Peyer's patch (tissue), 4 donors: ENCODE measurements at regions not wholly inside any gene's neighbourhood (a gene's known extent, or its start where the extent isn't known, plus 50 kb on each side); places are given as distances from the start of the nearest gene placed in this dataset.

Experiments
- POLR2A ChIP-seq, 2 donors: fragments of 450-650 bp; IDR thresholded peaks; one replicate each; pipeline ENCODE4 v1.5.1; 2017; ENCODE audit warnings: antibody characterized with exemption in 2 of 2, mild to moderate bottlenecking in 2 of 2, moderate library complexity in 2 of 2
- TF ChIP-seq, protein P1 (sequence below), 6 experiments: fragments of 450-650 bp in 4 of 6; fragments of 200-600 bp in 2 of 6; sonication (generic) in 1 of 6; IDR thresholded peaks; one replicate each; pipeline ENCODE4 v1.5.1; 2017 to 2019; ENCODE audit warnings: antibody characterized with exemption in 6 of 6, mild to moderate bottlenecking in 3 of 6, moderate library complexity in 1 of 6

DNA sequence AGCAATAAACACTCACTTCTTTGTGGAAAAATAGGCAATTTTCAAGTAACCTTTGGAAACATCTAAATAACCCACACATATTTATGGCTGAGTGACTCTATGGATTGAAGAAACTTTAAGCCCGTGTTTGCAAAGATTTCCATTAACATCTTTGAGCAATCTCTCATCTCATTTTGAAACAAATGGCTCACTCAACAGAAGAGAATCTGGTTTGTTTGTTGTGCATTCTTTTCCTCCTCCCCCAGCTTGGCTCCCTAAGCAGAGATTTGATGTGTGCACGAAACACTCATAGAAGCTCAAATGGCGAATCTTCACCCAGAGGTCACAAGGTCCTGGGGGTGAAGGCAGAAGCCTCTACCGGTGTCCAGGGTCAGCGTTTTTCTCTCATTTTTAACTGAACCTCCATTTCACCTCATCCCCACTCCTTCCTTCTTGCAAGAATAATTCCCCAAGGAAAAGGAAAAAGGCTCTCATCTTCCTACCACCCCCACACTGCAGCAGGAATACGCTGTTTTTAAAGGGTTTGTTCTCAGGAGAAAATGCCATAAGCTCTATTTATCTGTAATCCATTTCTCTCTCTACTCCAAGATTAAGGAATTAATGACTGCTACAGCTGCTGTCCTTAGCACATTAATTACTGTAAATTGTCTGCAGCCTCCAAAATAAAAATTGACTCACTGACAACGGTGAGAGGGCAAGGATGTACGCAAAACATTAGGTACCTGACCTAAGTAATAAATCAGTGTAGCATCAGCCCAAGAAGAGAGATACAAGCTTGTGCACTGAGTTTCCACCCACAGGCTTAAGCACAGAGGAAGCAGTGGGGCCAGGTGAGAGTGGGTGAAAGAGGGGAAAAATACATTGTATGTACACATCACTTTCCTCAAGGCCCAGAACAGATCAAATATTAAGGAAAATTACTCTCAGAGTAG is 307.6 kb upstream of the NOCT start:
- TF ChIP-seq, protein P1, sequence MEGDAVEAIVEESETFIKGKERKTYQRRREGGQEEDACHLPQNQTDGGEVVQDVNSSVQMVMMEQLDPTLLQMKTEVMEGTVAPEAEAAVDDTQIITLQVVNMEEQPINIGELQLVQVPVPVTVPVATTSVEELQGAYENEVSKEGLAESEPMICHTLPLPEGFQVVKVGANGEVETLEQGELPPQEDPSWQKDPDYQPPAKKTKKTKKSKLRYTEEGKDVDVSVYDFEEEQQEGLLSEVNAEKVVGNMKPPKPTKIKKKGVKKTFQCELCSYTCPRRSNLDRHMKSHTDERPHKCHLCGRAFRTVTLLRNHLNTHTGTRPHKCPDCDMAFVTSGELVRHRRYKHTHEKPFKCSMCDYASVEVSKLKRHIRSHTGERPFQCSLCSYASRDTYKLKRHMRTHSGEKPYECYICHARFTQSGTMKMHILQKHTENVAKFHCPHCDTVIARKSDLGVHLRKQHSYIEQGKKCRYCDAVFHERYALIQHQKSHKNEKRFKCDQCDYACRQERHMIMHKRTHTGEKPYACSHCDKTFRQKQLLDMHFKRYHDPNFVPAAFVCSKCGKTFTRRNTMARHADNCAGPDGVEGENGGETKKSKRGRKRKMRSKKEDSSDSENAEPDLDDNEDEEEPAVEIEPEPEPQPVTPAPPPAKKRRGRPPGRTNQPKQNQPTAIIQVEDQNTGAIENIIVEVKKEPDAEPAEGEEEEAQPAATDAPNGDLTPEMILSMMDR (IDR thresholded peaks at IDR 0.05) = no peak
- TF ChIP-seq POLR2A (IDR thresholded peaks at IDR 0.05) = no peak
